DND-41 (cell line): ENCODE measurements at regions not wholly inside any gene's neighbourhood (a gene's known extent, or its start where the extent isn't known, plus 50 kb on each side); places are given as distances from the start of the nearest gene placed in this dataset.

Source experiments
- EZH2 ChIP-seq: IDR thresholded peaks from 3 replicates; pipeline ENCODE4 v1.6.1; 2012; ENCODE audit warnings: borderline replicate concordance, low read depth, mild to moderate bottlenecking, moderate library complexity, low read length, inconsistent platforms; ENCODE audit not compliant: severe bottlenecking
- TF ChIP-seq, protein P1 (sequence below): IDR thresholded peaks from 2 replicates; pipeline ENCODE4 v1.5.1; 2012; ENCODE audit warnings: borderline replicate concordance, low read length, moderate library complexity, mild to moderate bottlenecking; ENCODE audit not compliant: poor library complexity, severe bottlenecking; ENCODE audit errors: extremely low read depth

- TF ChIP-seq, protein P1, sequence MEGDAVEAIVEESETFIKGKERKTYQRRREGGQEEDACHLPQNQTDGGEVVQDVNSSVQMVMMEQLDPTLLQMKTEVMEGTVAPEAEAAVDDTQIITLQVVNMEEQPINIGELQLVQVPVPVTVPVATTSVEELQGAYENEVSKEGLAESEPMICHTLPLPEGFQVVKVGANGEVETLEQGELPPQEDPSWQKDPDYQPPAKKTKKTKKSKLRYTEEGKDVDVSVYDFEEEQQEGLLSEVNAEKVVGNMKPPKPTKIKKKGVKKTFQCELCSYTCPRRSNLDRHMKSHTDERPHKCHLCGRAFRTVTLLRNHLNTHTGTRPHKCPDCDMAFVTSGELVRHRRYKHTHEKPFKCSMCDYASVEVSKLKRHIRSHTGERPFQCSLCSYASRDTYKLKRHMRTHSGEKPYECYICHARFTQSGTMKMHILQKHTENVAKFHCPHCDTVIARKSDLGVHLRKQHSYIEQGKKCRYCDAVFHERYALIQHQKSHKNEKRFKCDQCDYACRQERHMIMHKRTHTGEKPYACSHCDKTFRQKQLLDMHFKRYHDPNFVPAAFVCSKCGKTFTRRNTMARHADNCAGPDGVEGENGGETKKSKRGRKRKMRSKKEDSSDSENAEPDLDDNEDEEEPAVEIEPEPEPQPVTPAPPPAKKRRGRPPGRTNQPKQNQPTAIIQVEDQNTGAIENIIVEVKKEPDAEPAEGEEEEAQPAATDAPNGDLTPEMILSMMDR, result no peak
- TF ChIP-seq EZH2, result no peak
Measured at GRCh38 chr9:80282766-80283165, 711.0 kb downstream of the TLE4 start.
